ENCODE measurements at regions not wholly inside any gene's neighbourhood (a gene's known extent, or its start where the extent isn't known, plus 50 kb on each side); places are given as distances from the start of the nearest gene placed in this dataset.

- Histone ChIP-seq H3K9me3 (ENCODE audit: low read length) (no peaks in the 10 kb centered on the region), H2AFZ (ENCODE audit: low read length) (no peak overlapping the region), H4K20me1 (ENCODE audit: insufficient read depth, low read length) (no peaks in the 10 kb centered on the region), H3K4me3 (ENCODE audit: low read depth, low read length, poor library complexity, severe bottlenecking) (no peak overlapping the region), H3K4me1 (ENCODE audit: insufficient read depth, low read length, poor library complexity, severe bottlenecking) (no peaks in the 10 kb centered on the region), H3K27ac (ENCODE audit: low read depth, low read length, poor library complexity, severe bottlenecking) (no peak overlapping the region), H3K36me3 (ENCODE audit: insufficient read depth, low read length) (no peaks in the 10 kb centered on the region), H3K79me2 (ENCODE audit: insufficient read depth, low read depth, low read length) (no peaks in the 10 kb centered on the region), H3K9me2 (ENCODE audit: insufficient read depth, low read length) (no peaks in the 10 kb centered on the region), H3K4me2 (ENCODE audit: low read length) (no peak overlapping the region)
- no peak for DNase-seq (ENCODE audit: low spot score)
- TF ChIP-seq EZH2phosphoT487 (IDR thresholded peaks at IDR 0.05; ENCODE audit: borderline replicate concordance, low read depth, low read length) (no peak), CTCF (conservative IDR thresholded peaks at IDR 0.05; ENCODE audit: low read length) (no peak)
- CTCF ChIA-PET (ENCODE audit: unreplicated experiment), result no interaction called here
- no TSS peak for BruUV-seq (replicated peaks)
- POLR2A ChIA-PET, result interaction anchor here (0.6 kb wide), 1 partner anchor 9 kb away, joined by 3 read pairs; no protein-coding TSS in a partner anchor
- intact Hi-C loops (cut with micrococcal nuclease; ENCODE audit: unreplicated experiment), result no loop called here
Measured at GRCh38 chr16:65414284-65414984, 292.6 kb upstream of the CDH11 start.

GRCh38 chr16:65413861-65414260, 292.0 kb upstream of the CDH11 start:
- Histone ChIP-seq H3K79me2 (ENCODE audit: insufficient read depth, low read depth, low read length) (no peaks in the 10 kb centered on the region), H3K9me2 (ENCODE audit: insufficient read depth, low read length) (no peaks in the 10 kb centered on the region), H2AFZ (ENCODE audit: low read length) (no peak overlapping the region), H3K27ac (ENCODE audit: low read depth, low read length, poor library complexity, severe bottlenecking) (no peak overlapping the region), H3K4me3 (ENCODE audit: low read depth, low read length, poor library complexity, severe bottlenecking) (no peak overlapping the region), H3K9me3 (ENCODE audit: low read length) (no peaks in the 10 kb centered on the region), H3K4me1 (ENCODE audit: insufficient read depth, low read length, poor library complexity, severe bottlenecking) (no peaks in the 10 kb centered on the region), H4K20me1 (ENCODE audit: insufficient read depth, low read length) (no peaks in the 10 kb centered on the region), H3K36me3 (ENCODE audit: insufficient read depth, low read length) (no peaks in the 10 kb centered on the region), H3K4me2 (ENCODE audit: low read length) (no peak overlapping the region)
- ChIA-PET CTCF (ENCODE audit: unreplicated experiment) (no interaction called here), POLR2A (no interaction called here)
- TF ChIP-seq CTCF (conservative IDR thresholded peaks at IDR 0.05; ENCODE audit: low read length) (no peak), EZH2phosphoT487 (IDR thresholded peaks at IDR 0.05; ENCODE audit: borderline replicate concordance, low read depth, low read length) (no peak)
- DNase-seq (ENCODE audit: low spot score), result no peak
- no TSS peak for BruUV-seq (replicated peaks)
- intact Hi-C loops (cut with micrococcal nuclease; ENCODE audit: unreplicated experiment), result no loop called here

DNA sequence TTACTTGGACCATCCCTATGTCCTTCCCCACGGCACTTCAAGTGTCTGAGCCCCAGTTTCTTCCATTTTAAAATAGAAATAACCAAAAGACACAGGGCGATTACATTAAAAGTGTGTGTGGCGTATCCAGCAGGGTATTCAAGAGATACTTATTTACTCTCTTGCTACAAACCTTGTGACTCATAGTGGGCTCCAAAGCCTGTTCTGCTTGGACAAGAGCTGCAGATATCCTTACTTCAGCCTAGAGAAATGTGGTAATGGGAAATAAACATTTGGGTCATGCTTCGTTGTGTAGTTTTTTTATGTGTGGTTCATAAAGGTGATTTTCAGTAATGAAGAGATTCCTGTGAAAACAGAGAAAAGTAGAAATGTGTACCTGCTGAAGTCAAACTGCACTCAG, 288.9 kb upstream of the CDH11 start:
- intact Hi-C loops (cut with micrococcal nuclease; ENCODE audit: unreplicated experiment), result no loop called here
- POLR2A ChIA-PET, result interaction anchor here (0.6 kb wide), 1 partner anchor 57 kb away, joined by 3 read pairs; no protein-coding TSS in a partner anchor
- no TSS peak for BruUV-seq (replicated peaks)

More for the DNA sequence above, 288.9 kb upstream of the CDH11 start:
- Histone ChIP-seq H3K27ac (ENCODE audit: low read depth, low read length, poor library complexity, severe bottlenecking) (no peak overlapping the region), H3K4me1 (ENCODE audit: insufficient read depth, low read length, poor library complexity, severe bottlenecking) (no peaks in the 10 kb centered on the region), H3K9me3 (ENCODE audit: low read length) (no peaks in the 10 kb centered on the region), H4K20me1 (ENCODE audit: insufficient read depth, low read length) (no peaks in the 10 kb centered on the region), H3K4me3 (ENCODE audit: low read depth, low read length, poor library complexity, severe bottlenecking) (no peak overlapping the region), H2AFZ (ENCODE audit: low read length) (no peak overlapping the region), H3K4me2 (ENCODE audit: low read length) (no peak overlapping the region), H3K36me3 (ENCODE audit: insufficient read depth, low read length) (no peaks in the 10 kb centered on the region), H3K79me2 (ENCODE audit: insufficient read depth, low read depth, low read length) (no peaks in the 10 kb centered on the region), H3K9me2 (ENCODE audit: insufficient read depth, low read length) (no peaks in the 10 kb centered on the region)
- DNase-seq (ENCODE audit: low spot score), result no peak
- CTCF ChIA-PET (ENCODE audit: unreplicated experiment), result no interaction called here
- TF ChIP-seq EZH2phosphoT487 (IDR thresholded peaks at IDR 0.05; ENCODE audit: borderline replicate concordance, low read depth, low read length) (no peak), CTCF (conservative IDR thresholded peaks at IDR 0.05; ENCODE audit: low read length) (no peak)
